ENCODE measurements at regions not wholly inside any gene's neighbourhood (a gene's known extent, or its start where the extent isn't known, plus 50 kb on each side); places are given as distances from the start of the nearest gene placed in this dataset.

GRCh38 chr11:79742176-79742575 lies 301.3 kb upstream of the TENM4 start:
- Histone ChIP-seq H2AFZ (ENCODE audit: low read length) (no peak overlapping the region), H3K27ac (ENCODE audit: insufficient read length, low read depth, low read length) (no peak overlapping the region), H4K5ac (ENCODE audit: insufficient read length, low read depth, low read length) (no peak overlapping the region), H3K56ac (ENCODE audit: insufficient read length, low read depth, low read length) (no peak overlapping the region), H3K9me3 (ENCODE audit: control insufficient read depth, low read depth, low read length) (no peaks in the 10 kb centered on the region), H3K9ac (ENCODE audit: extremely low read depth, insufficient read length, low read length) (no peak overlapping the region), H3K4me2 (ENCODE audit: insufficient read depth, insufficient read length, low read length) (no peak overlapping the region), H4K8ac (replicated peaks; ENCODE audit: insufficient read length, low read depth, low read length) (no peak overlapping the region), H2BK120ac (ENCODE audit: low read depth, low read length, poor library complexity, severe bottlenecking) (no peak overlapping the region), H3K4ac (ENCODE audit: low read depth, low read length) (no peak overlapping the region), H2BK12ac (ENCODE audit: insufficient read length, low read depth, low read length) (no peak overlapping the region), H3K79me1 (ENCODE audit: insufficient read depth, low read depth, low read length, poor library complexity, severe bottlenecking) (no peaks in the 10 kb centered on the region), H3K14ac (ENCODE audit: insufficient read depth, low read length) (no peak overlapping the region), H2BK20ac (ENCODE audit: low read depth, low read length, poor library complexity, severe bottlenecking) (no peak overlapping the region), H2BK5ac (ENCODE audit: insufficient read length, low read length) (no peak overlapping the region), H3K4me1 (ENCODE audit: insufficient read depth, low read length) (no peaks in the 10 kb centered on the region), H3K23me2 (ENCODE audit: insufficient read length, low read depth, low read length, poor library complexity, severe bottlenecking) (no peaks in the 10 kb centered on the region), H4K91ac (ENCODE audit: insufficient read length, low read depth, low read length) (no peak overlapping the region), H2BK15ac (ENCODE audit: low read depth, low read length) (no peak overlapping the region), H4K20me1 (ENCODE audit: control insufficient read depth, insufficient read depth, insufficient read length) (no peaks in the 10 kb centered on the region), H3T11ph (ENCODE audit: low read length) (no peak overlapping the region), H3K23ac (ENCODE audit: insufficient read length, low read depth, low read length) (no peak overlapping the region), H3K79me2 (ENCODE audit: insufficient read depth, low read length) (no peaks in the 10 kb centered on the region), H3K27me3 (ENCODE audit: insufficient read depth, low read length) (no peaks in the 10 kb centered on the region), H3K18ac (ENCODE audit: insufficient read length, low read depth, low read length) (no peak overlapping the region), H2AK5ac (ENCODE audit: insufficient read length, low read length) (no peak overlapping the region)
- TF ChIP-seq CTCF (conservative IDR thresholded peaks at IDR 0.05) = no peak
- no peak for DNase-seq
- no CpG with 5 or more reads among the region's 2 CpGs for WGBS (ENCODE audit: extremely low coverage, insufficient read length, low lambda C conversion rate)
- peaks cover 4% of the 10 kb centered on the region for H3K27me3 Mint-ChIP-seq (ENCODE audit: low read depth)
- H3K4me3 Mint-ChIP-seq = no peak overlapping the region
- H3K36me3 Mint-ChIP-seq (ENCODE audit: insufficient read depth in 1 of 3, low read depth in 3 of 3) = no peaks in the 10 kb centered on the region
- no peaks in the 10 kb centered on the region for H3K4me1 Mint-ChIP-seq
- H3K27ac Mint-ChIP-seq = no peak overlapping the region
- H3K9me3 Mint-ChIP-seq = no peaks in the 10 kb centered on the region

All from H9 (cell line).